SU-DHL-6 (cell line): ENCODE measurements at regions not wholly inside any gene's neighbourhood (a gene's known extent, or its start where the extent isn't known, plus 50 kb on each side); places are given as distances from the start of the nearest gene placed in this dataset.

ENCODE experiments used
- EZH2phosphoT487 ChIP-seq: fragments of 200-600 bp; sonication (generic), shearing (Covaris generic); conservative IDR thresholded peaks from 2 replicates; pipeline ENCODE4 v1.6.1; 2018; ENCODE audit warnings: mild to moderate bottlenecking, antibody characterized with exemption, low read length, moderate library complexity, mixed read lengths
- TF ChIP-seq, protein P1 (sequence below): fragments of 200-600 bp; sonication (generic); IDR thresholded peaks from one replicate; pipeline ENCODE4 v1.5.1; 2017; ENCODE audit warnings: antibody characterized with exemption, mild to moderate bottlenecking, low read length, moderate library complexity; ENCODE audit not compliant: insufficient read depth, poor library complexity, severe bottlenecking

DNA sequence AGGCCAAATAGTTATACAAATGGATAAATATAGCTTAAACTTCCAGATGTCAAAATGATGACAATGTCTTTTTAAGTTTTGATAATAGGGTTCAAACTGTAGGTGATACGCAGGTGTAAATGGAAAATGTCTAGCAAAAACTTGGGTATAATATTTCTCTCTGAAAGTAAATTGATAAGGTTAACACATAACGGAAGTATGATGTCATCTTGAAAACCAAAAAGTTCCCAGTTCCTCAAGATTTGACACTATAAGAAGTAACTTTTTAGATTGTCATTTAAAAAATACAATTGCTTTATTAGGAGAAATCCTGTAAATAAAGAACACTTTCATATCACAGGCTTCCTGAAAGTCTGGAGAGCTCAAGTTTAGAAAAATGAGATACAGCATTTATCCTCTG lies 483.4 kb downstream of the FRK start:
- TF ChIP-seq, protein P1, sequence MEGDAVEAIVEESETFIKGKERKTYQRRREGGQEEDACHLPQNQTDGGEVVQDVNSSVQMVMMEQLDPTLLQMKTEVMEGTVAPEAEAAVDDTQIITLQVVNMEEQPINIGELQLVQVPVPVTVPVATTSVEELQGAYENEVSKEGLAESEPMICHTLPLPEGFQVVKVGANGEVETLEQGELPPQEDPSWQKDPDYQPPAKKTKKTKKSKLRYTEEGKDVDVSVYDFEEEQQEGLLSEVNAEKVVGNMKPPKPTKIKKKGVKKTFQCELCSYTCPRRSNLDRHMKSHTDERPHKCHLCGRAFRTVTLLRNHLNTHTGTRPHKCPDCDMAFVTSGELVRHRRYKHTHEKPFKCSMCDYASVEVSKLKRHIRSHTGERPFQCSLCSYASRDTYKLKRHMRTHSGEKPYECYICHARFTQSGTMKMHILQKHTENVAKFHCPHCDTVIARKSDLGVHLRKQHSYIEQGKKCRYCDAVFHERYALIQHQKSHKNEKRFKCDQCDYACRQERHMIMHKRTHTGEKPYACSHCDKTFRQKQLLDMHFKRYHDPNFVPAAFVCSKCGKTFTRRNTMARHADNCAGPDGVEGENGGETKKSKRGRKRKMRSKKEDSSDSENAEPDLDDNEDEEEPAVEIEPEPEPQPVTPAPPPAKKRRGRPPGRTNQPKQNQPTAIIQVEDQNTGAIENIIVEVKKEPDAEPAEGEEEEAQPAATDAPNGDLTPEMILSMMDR: no peak
- no peak for TF ChIP-seq EZH2phosphoT487
